Testis (tissue), 2 donors: ENCODE measurements at regions not wholly inside any gene's neighbourhood (a gene's known extent, or its start where the extent isn't known, plus 50 kb on each side); places are given as distances from the start of the nearest gene placed in this dataset.

Experiments used
- DNase-seq: peaks from one replicate; pipeline ENCODE4 v3.0.0-alpha.2; 2019
- H3K27ac ChIP-seq, 2 donors: fragments of 200-600 bp; sonication (generic); one replicate each; pipeline ENCODE4 v1.5.1; 2019
- H3K27me3 ChIP-seq: fragments of 200-600 bp; sonication (generic); one replicate; pipeline ENCODE4 v1.5.1; 2019
- H3K36me3 ChIP-seq: fragments of 200-600 bp; sonication (generic); one replicate; pipeline ENCODE4 v1.5.1; 2017; ENCODE audit warnings: low read depth; ENCODE audit errors: missing control alignments
- H3K4me1 ChIP-seq: fragments of 200-600 bp; sonication (generic); one replicate; pipeline ENCODE4 v1.5.1; 2019
- H3K4me3 ChIP-seq, 2 donors: fragments of 200-600 bp; sonication (generic); one replicate each; pipeline ENCODE4 v1.5.1; 2017 to 2019
- H3K9me3 ChIP-seq: fragments of 200-600 bp; sonication (generic); one replicate; pipeline ENCODE4 v1.5.1; 2017
- CTCF ChIP-seq, 3 experiments: fragments of 450-650 bp in 2 of 3; fragments of 200-600 bp in 1 of 3; sonication (generic) in 1 of 3; IDR thresholded peaks; one replicate each; pipeline ENCODE4 v1.5.1; 2016 to 2019; ENCODE audit warnings: antibody characterized with exemption in 3 of 3, mild to moderate bottlenecking in 2 of 3, moderate library complexity in 1 of 3
- POLR2A ChIP-seq: fragments of 450-650 bp; IDR thresholded peaks from one replicate; pipeline ENCODE4 v1.6.1; 2017; ENCODE audit warnings: antibody characterized with exemption, mild to moderate bottlenecking, moderate library complexity
- WGBS, 2 donors: methylation state at CpG; one replicate each; pipeline ENCODE4 v1.1.5; 2018; 5-methylcytosine and 5-hydroxymethylcytosine counted together
- intact Hi-C: fragments of 100-400 bp; cut with DNase I; formaldehyde crosslinking; loops from one replicate; pipeline ENCODE4 v1.15.1; 2023; ENCODE audit warnings: low total_unique reads

- Histone ChIP-seq H3K4me3 (no peak overlapping the region), H3K27ac (no peak overlapping the region), H3K9me3 (no peaks in the 10 kb centered on the region), H3K4me1 (no peaks in the 10 kb centered on the region), H3K36me3 (no peaks in the 10 kb centered on the region), H3K27me3 (no peaks in the 10 kb centered on the region)
- DNase-seq: no peak
- intact Hi-C loops: no loop called here
- no peak for TF ChIP-seq POLR2A
- TF ChIP-seq CTCF (IDR thresholded peaks at IDR 0.05): no peak
Observed at GRCh38 chr9:6160579-6160978, 55.0 kb upstream of the IL33 start.

- H3K27me3 ChIP-seq: no peaks in the 10 kb centered on the region
- 87 to 91% methylated on average over 2 of the region's 2 CpGs for WGBS, 2 donors
- no peak overlapping the region for H3K27ac ChIP-seq
- no peak overlapping the region for H3K4me3 ChIP-seq
- DNase-seq: no peak
- intact Hi-C loops: no loop called here
- H3K4me1 ChIP-seq: no peaks in the 10 kb centered on the region
- no peaks in the 10 kb centered on the region for H3K36me3 ChIP-seq
- TF ChIP-seq CTCF (IDR thresholded peaks at IDR 0.05) (no peak), POLR2A (no peak)
- no peaks in the 10 kb centered on the region for H3K9me3 ChIP-seq
Observed at GRCh38 chr9:6153425-6153824, 62.2 kb upstream of the IL33 start.

GRCh38 chr9:6152788-6153187, 62.8 kb upstream of the IL33 start:
- TF ChIP-seq POLR2A (no peak), CTCF (IDR thresholded peaks at IDR 0.05) (no peak)
- Histone ChIP-seq H3K9me3 (no peaks in the 10 kb centered on the region), H3K36me3 (no peaks in the 10 kb centered on the region), H3K4me3 (no peak overlapping the region), H3K27me3 (no peaks in the 10 kb centered on the region), H3K4me1 (no peaks in the 10 kb centered on the region), H3K27ac (no peak overlapping the region)
- WGBS, 2 donors: 73 to 83% methylated on average over 4 of the region's 4 CpGs
- no peak for DNase-seq
- intact Hi-C loops: no loop called here

GRCh38 chr9:6150483-6150882, 65.1 kb upstream of the IL33 start:
- no peak for TF ChIP-seq CTCF (IDR thresholded peaks at IDR 0.05)
- TF ChIP-seq POLR2A: no peak
- H3K9me3 ChIP-seq: no peaks in the 10 kb centered on the region
- no peak overlapping the region for H3K4me3 ChIP-seq
- H3K27me3 ChIP-seq: no peaks in the 10 kb centered on the region
- no peaks in the 10 kb centered on the region for H3K4me1 ChIP-seq
- no peak for DNase-seq
- no peaks in the 10 kb centered on the region for H3K36me3 ChIP-seq
- 83 to 93% methylated on average over 2 of the region's 2 CpGs for WGBS, 2 donors
- H3K27ac ChIP-seq: no peak overlapping the region
- intact Hi-C loops: no loop called here

GRCh38 chr9:6149315-6149714, 66.3 kb upstream of the IL33 start:
- Histone ChIP-seq H3K4me3 (no peak overlapping the region), H3K27ac (no peak overlapping the region), H3K36me3 (no peaks in the 10 kb centered on the region), H3K4me1 (no peaks in the 10 kb centered on the region), H3K9me3 (no peaks in the 10 kb centered on the region), H3K27me3 (no peaks in the 10 kb centered on the region)
- WGBS, 2 donors: 79 to 82% methylated on average over 9 of the region's 9 CpGs
- TF ChIP-seq POLR2A (no peak), CTCF (IDR thresholded peaks at IDR 0.05) (no peak)
- no peak for DNase-seq
- intact Hi-C loops: no loop called here
